Endodermal cell (in vitro differentiated cells): ENCODE measurements at regions not wholly inside any gene's neighbourhood (a gene's known extent, or its start where the extent isn't known, plus 50 kb on each side); places are given as distances from the start of the nearest gene placed in this dataset.
"Not testable (repeated sequence)": the region's sequence is repeated elsewhere in the genome, so short reads cannot be mapped to it uniquely, and the experiment has no call there.

Source experiments
- DNase-seq: peaks from one replicate; pipeline ENCODE4 v3.0.0-alpha.2; 2017
- H3K27ac ChIP-seq: 2 replicates; pipeline ENCODE4 v1.5.1; 2013; ENCODE audit warnings: mild to moderate bottlenecking, low read depth, low read length, moderate library complexity
- H3K27me3 ChIP-seq: 2 replicates; pipeline ENCODE4 v1.6.1; 2013; ENCODE audit warnings: mild to moderate bottlenecking, low read length, moderate library complexity; ENCODE audit not compliant: insufficient read depth, control insufficient read depth, poor library complexity, severe bottlenecking
- H3K36me3 ChIP-seq: 2 replicates; pipeline ENCODE4 v1.7.0; 2013; ENCODE audit warnings: mild to moderate bottlenecking, low read length, moderate library complexity; ENCODE audit not compliant: control insufficient read depth, insufficient read depth
- H3K4me1 ChIP-seq: one replicate; pipeline ENCODE4 v1.7.0; 2013; ENCODE audit warnings: low read length; ENCODE audit not compliant: control insufficient read depth, insufficient read depth
- H3K4me3 ChIP-seq: 2 replicates; pipeline ENCODE4 v1.5.1; 2013; ENCODE audit warnings: mild to moderate bottlenecking, low read length, moderate library complexity
- H3K9ac ChIP-seq: 2 replicates; pipeline ENCODE4 v1.6.1; 2013; ENCODE audit warnings: mild to moderate bottlenecking, low read length, moderate library complexity; ENCODE audit not compliant: poor library complexity, severe bottlenecking; ENCODE audit errors: extremely low read depth
- H3K9me3 ChIP-seq: 2 replicates; pipeline ENCODE4 v1.6.1; 2013; ENCODE audit warnings: mild to moderate bottlenecking, low read length, moderate library complexity; ENCODE audit not compliant: control insufficient read depth
- H3K27ac Mint-ChIP-seq: 2 replicates; pipeline ENCODE4 v1.8.0; 2020; ENCODE audit warnings: mixed read lengths
- H3K27me3 Mint-ChIP-seq: 2 replicates; pipeline ENCODE4 v1.8.0; 2021; ENCODE audit warnings: mild to moderate bottlenecking, mixed read lengths; ENCODE audit not compliant: insufficient read depth
- H3K36me3 Mint-ChIP-seq: 2 replicates; pipeline ENCODE4 v1.8.0; 2020; ENCODE audit warnings: low read depth, mixed read lengths
- H3K4me1 Mint-ChIP-seq: 2 replicates; pipeline ENCODE4 v1.8.0; 2020; ENCODE audit warnings: mixed read lengths
- H3K4me3 Mint-ChIP-seq: 2 replicates; pipeline ENCODE4 v1.8.0; 2020; ENCODE audit warnings: mild to moderate bottlenecking, moderate library complexity, mixed read lengths
- H3K9me3 Mint-ChIP-seq: 2 replicates; pipeline ENCODE4 v1.8.0; 2020; ENCODE audit warnings: mild to moderate bottlenecking, mixed read lengths
- WGBS, 2 experiments: methylation state at CpG; one replicate each; pipeline versions ENCODE4 v1.1.5 to v1.1.7; 2013; ENCODE audit warnings: missing lambda C conversion rate in 2 of 2, mixed read lengths in 1 of 2; ENCODE audit not compliant: insufficient coverage in 1 of 2, insufficient read length in 1 of 2; 5-methylcytosine and 5-hydroxymethylcytosine counted together
- TF ChIP-seq, protein P1 (sequence below): fragments of 200-600 bp; sonication (generic); conservative IDR thresholded peaks from 2 replicates; pipeline ENCODE4 v1.5.0; 2021; ENCODE audit warnings: antibody characterized with exemption, mild to moderate bottlenecking

DNA sequence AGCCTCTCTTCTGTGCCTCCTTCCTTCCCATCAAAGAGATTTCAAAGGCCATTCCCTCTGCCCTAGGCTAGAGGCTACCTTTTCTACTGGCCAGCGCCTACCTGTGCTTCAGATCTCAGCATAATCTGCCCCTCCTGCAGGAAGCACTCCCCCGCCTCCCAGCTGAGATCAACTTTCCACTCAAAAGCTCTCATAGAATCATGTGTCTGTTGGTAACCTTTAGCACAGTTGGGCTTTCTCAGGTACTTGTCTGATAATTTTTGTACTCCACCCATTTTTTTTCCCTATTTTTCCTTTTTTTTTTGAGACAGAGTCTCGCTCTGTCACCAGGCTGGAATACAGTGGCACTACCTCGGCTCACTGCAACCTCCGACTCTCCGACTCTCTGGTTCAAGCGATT is 231.0 kb upstream of the PRSS58 start:
- H3K9ac ChIP-seq: no peak overlapping the region
- H3K27me3 ChIP-seq: no peaks in the 10 kb centered on the region
- H3K9me3 ChIP-seq: no peaks in the 10 kb centered on the region
- TF ChIP-seq, protein P1, sequence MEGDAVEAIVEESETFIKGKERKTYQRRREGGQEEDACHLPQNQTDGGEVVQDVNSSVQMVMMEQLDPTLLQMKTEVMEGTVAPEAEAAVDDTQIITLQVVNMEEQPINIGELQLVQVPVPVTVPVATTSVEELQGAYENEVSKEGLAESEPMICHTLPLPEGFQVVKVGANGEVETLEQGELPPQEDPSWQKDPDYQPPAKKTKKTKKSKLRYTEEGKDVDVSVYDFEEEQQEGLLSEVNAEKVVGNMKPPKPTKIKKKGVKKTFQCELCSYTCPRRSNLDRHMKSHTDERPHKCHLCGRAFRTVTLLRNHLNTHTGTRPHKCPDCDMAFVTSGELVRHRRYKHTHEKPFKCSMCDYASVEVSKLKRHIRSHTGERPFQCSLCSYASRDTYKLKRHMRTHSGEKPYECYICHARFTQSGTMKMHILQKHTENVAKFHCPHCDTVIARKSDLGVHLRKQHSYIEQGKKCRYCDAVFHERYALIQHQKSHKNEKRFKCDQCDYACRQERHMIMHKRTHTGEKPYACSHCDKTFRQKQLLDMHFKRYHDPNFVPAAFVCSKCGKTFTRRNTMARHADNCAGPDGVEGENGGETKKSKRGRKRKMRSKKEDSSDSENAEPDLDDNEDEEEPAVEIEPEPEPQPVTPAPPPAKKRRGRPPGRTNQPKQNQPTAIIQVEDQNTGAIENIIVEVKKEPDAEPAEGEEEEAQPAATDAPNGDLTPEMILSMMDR: no peak
- Mint-ChIP-seq H3K27ac (no peak overlapping the region), H3K27me3 (peaks cover 3% of the 10 kb centered on the region), H3K9me3 (no peaks in the 10 kb centered on the region), H3K36me3 (no peaks in the 10 kb centered on the region), H3K4me1 (no peaks in the 10 kb centered on the region), H3K4me3 (no peak overlapping the region)
- no peaks in the 10 kb centered on the region for H3K36me3 ChIP-seq
- 85 to 90% methylated on average over 6 to 7 of the region's 7 CpGs for WGBS, 2 experiments
- H3K27ac ChIP-seq: no peak overlapping the region
- DNase-seq: no peak
- no peak overlapping the region for H3K4me3 ChIP-seq
- H3K4me1 ChIP-seq: no peaks in the 10 kb centered on the region

DNA sequence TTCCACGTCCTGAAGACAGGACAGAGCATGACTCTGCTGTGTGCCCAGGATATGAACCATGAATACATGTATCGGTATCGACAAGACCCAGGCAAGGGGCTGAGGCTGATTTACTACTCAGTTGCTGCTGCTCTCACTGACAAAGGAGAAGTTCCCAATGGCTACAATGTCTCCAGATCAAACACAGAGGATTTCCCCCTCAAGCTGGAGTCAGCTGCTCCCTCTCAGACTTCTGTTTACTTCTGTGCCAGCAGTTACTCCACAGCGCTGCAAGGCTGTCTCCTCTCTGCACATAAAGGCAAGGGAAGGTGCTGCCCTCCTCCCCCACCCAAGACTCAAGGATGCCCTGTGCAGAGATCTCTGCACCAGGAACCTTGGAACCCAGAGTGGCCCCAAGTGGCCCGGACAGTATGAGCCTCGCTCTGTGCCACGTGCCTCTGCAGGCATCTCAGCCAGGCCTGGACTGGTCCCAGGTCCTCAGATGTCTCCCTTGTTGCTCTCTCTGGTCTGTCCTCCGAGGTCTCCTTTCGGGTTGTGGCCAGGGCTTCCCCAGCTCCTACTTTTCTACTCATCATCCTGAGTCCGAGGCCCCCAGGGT is 230.3 kb upstream of the PRSS58 start:
- Mint-ChIP-seq H3K4me1 (no peaks in the 10 kb centered on the region), H3K36me3 (no peaks in the 10 kb centered on the region), H3K9me3 (no peaks in the 10 kb centered on the region), H3K27me3 (peaks cover 3% of the 10 kb centered on the region), H3K27ac (no peak overlapping the region), H3K4me3 (no peak overlapping the region)
- WGBS, 2 experiments: 90 to 100% methylated on average over 8 to 10 of the region's 10 CpGs
- Histone ChIP-seq H3K27me3 (no peaks in the 10 kb centered on the region), H3K27ac (no peak overlapping the region), H3K9me3 (no peaks in the 10 kb centered on the region), H3K4me1 (no peaks in the 10 kb centered on the region), H3K9ac (no peak overlapping the region), H3K4me3 (no peak overlapping the region), H3K36me3 (no peaks in the 10 kb centered on the region)
- DNase-seq: no peak
- TF ChIP-seq, protein P1: no peak

DNA sequence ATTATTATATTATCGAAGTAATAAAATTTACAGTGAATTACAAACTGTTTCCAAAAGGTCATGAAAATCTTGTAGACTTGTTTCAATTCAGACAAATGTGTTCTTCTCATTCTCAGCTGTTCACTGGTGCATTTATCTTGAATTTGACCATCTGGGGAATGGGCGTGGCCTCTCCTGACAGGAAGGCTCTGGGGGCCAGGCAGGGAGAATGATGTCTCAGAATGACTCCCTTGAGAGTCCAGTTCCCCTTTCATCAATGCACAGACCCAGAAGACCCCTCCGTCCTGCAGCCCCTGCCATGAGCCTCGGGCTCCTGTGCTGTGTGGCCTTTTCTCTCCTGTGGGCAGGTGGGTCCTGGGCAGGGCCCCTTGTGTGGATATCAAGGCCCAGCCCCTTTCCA is 229.7 kb upstream of the PRSS58 start:
- H3K4me3 Mint-ChIP-seq, H3K4me3 ChIP-seq, H3K9ac ChIP-seq, H3K4me1 Mint-ChIP-seq, H3K27me3 ChIP-seq, H3K36me3 ChIP-seq, H3K27ac ChIP-seq, H3K27me3 Mint-ChIP-seq, H3K4me1 ChIP-seq, DNase-seq, H3K9me3 ChIP-seq, H3K9me3 Mint-ChIP-seq, H3K36me3 Mint-ChIP-seq, H3K27ac Mint-ChIP-seq: not testable (repeated sequence)
- WGBS, 2 experiments: 83 to 100% methylated on average over 3 to 4 of the region's 4 CpGs

DNA sequence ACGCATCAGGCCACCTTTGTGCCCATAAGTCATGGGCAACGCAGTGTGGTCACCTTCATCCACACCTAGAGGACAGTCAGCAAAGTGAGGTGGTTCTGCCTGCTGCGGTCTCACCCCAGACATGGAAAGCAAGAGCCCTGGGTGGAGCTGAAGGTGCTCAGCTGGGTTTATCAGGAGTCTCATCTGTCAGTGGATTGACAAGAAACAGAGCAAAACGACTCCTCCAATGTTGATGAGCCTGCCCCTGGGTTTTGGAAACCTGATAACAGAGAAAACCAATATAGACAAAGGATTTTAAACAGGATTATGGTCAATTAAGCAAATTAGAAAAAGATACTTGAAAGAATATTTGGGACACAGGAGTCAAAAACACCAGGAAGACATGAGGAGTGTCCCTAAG is 229.3 kb upstream of the PRSS58 start:
- 67 to 83% methylated on average over 1 to 4 of the region's 4 CpGs for WGBS, 2 experiments
- H3K9me3 ChIP-seq: no peaks in the 10 kb centered on the region
- no peak overlapping the region for H3K27ac ChIP-seq
- Mint-ChIP-seq H3K27me3 (peaks cover 3% of the 10 kb centered on the region), H3K36me3 (no peaks in the 10 kb centered on the region), H3K4me3 (no peak overlapping the region), H3K27ac (no peak overlapping the region), H3K9me3 (no peaks in the 10 kb centered on the region), H3K4me1 (no peaks in the 10 kb centered on the region)
- no peak overlapping the region for H3K9ac ChIP-seq
- no peak overlapping the region for H3K4me3 ChIP-seq
- no peaks in the 10 kb centered on the region for H3K27me3 ChIP-seq
- no peaks in the 10 kb centered on the region for H3K36me3 ChIP-seq
- no peak for DNase-seq
- TF ChIP-seq, protein P1: no peak
- H3K4me1 ChIP-seq: no peaks in the 10 kb centered on the region
